ENCODE measurements at regions not wholly inside any gene's neighbourhood (a gene's known extent, or its start where the extent isn't known, plus 50 kb on each side); places are given as distances from the start of the nearest gene placed in this dataset.

DNA sequence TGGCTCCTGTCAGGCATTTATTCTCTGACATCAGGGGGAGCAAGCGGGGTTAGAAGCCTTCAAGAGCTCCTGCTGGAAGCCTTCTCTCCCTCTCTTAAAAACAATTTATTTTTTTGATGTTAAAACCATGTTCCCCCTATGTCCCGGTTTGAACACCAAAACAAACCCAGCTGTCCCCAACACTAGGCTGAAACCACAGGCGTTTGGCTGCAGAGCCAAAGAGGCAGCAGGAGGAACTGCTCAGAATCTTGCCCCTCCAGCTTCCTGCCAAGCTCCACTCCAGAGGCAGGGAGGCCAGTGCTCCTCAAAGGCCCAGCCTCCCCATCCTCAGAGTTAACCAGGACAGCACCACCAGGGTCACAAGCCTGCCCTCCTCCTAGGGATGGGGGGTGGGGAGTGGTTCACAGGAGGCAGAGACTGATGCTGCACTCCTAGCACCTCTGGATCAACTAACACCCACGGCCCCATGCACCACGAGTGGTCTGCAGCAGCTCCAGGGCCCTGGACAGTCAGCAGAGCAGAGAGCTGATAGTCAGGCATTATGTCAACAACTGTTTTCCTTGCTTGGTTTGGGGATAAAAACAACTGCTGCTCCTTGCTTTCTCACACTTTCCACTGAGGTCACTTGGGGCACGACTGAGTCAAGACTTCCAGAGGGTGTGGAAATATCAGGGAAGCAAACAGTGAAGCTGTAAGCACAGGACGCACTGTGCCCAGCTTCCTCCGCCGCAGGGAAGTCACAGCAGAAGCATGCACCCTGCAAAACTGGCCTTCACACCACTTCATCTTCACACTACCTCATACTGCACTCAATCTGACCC, 96.5 kb upstream of the ADRA1B start:
- Histone ChIP-seq H3K27ac (ENCODE audit: insufficient read depth, low read length, poor library complexity, severe bottlenecking) (no peak overlapping the region), H3K4me1 (ENCODE audit: control insufficient read depth, insufficient read depth, low read length, poor library complexity, severe bottlenecking) (no peaks in the 10 kb centered on the region), H3K36me3 (ENCODE audit: control insufficient read depth, insufficient read depth, low read length) (no peaks in the 10 kb centered on the region), H3K9me3 (ENCODE audit: control insufficient read depth in 2 of 2, low read length in 2 of 2) (no peaks in the 10 kb centered on the region), H3K4me3 (ENCODE audit: low read depth, low read length) (no peak overlapping the region), H3K27me3 (ENCODE audit: control insufficient read depth, insufficient read depth, low read length) (no peaks in the 10 kb centered on the region)
- DNase-seq (no peak), ATAC-seq (ENCODE audit: low read depth in 2 of 2) (no peak)
- no peaks in the 10 kb centered on the region for H3K4me1 Mint-ChIP-seq
- no peak overlapping the region for H3K4me3 Mint-ChIP-seq
- H3K27ac Mint-ChIP-seq: no peak overlapping the region
- no peaks in the 10 kb centered on the region for H3K36me3 Mint-ChIP-seq
- H3K27me3 Mint-ChIP-seq: no peaks in the 10 kb centered on the region
- H3K9me3 Mint-ChIP-seq: peaks cover 0 to 1% (median 0%) of the 10 kb centered on the region in 7 donors

GRCh38 chr5:159820692-159821091, 95.6 kb upstream of the ADRA1B start:
- ATAC-seq (ENCODE audit: low read depth in 2 of 2): no peak

GRCh38 chr5:159821461-159821940, 94.8 kb upstream of the ADRA1B start:
- H3K27me3 Mint-ChIP-seq: no peaks in the 10 kb centered on the region
- Histone ChIP-seq H3K36me3 (ENCODE audit: control insufficient read depth, insufficient read depth, low read length) (no peaks in the 10 kb centered on the region), H3K9me3 (ENCODE audit: control insufficient read depth in 2 of 2, low read length in 2 of 2) (no peaks in the 10 kb centered on the region), H3K27me3 (ENCODE audit: control insufficient read depth, insufficient read depth, low read length) (no peaks in the 10 kb centered on the region), H3K27ac (ENCODE audit: insufficient read depth, low read length, poor library complexity, severe bottlenecking) (no peak overlapping the region), H3K4me3 (ENCODE audit: low read depth, low read length) (no peak overlapping the region), H3K4me1 (ENCODE audit: control insufficient read depth, insufficient read depth, low read length, poor library complexity, severe bottlenecking) (no peaks in the 10 kb centered on the region)
- DNase-seq: no peak
- peaks cover 0 to 1% (median 0%) of the 10 kb centered on the region in 7 donors for H3K9me3 Mint-ChIP-seq
- H3K27ac Mint-ChIP-seq: no peak overlapping the region
- no peak overlapping the region for H3K4me3 Mint-ChIP-seq
- ATAC-seq (ENCODE audit: low read depth in 2 of 2): no peak
- H3K36me3 Mint-ChIP-seq: no peaks in the 10 kb centered on the region
- H3K4me1 Mint-ChIP-seq: no peaks in the 10 kb centered on the region

More at GRCh38 chr5:159820692-159821091, 95.6 kb upstream of the ADRA1B start:
- H3K4me1 Mint-ChIP-seq: no peaks in the 10 kb centered on the region
- H3K9me3 Mint-ChIP-seq: peaks cover 0 to 1% (median 0%) of the 10 kb centered on the region in 7 donors
- no peaks in the 10 kb centered on the region for H3K27me3 ChIP-seq (ENCODE audit: control insufficient read depth, insufficient read depth, low read length)
- DNase-seq: no peak
- no peak overlapping the region for H3K4me3 ChIP-seq (ENCODE audit: low read depth, low read length)
- no peaks in the 10 kb centered on the region for H3K9me3 ChIP-seq (ENCODE audit: control insufficient read depth in 2 of 2, low read length in 2 of 2)
- H3K36me3 Mint-ChIP-seq: no peaks in the 10 kb centered on the region
- no peak overlapping the region for H3K27ac Mint-ChIP-seq
- no peaks in the 10 kb centered on the region for H3K36me3 ChIP-seq (ENCODE audit: control insufficient read depth, insufficient read depth, low read length)
- H3K4me3 Mint-ChIP-seq: no peak overlapping the region
- H3K27ac ChIP-seq (ENCODE audit: insufficient read depth, low read length, poor library complexity, severe bottlenecking): no peak overlapping the region
- H3K27me3 Mint-ChIP-seq: no peaks in the 10 kb centered on the region
- no peaks in the 10 kb centered on the region for H3K4me1 ChIP-seq (ENCODE audit: control insufficient read depth, insufficient read depth, low read length, poor library complexity, severe bottlenecking)

DNA sequence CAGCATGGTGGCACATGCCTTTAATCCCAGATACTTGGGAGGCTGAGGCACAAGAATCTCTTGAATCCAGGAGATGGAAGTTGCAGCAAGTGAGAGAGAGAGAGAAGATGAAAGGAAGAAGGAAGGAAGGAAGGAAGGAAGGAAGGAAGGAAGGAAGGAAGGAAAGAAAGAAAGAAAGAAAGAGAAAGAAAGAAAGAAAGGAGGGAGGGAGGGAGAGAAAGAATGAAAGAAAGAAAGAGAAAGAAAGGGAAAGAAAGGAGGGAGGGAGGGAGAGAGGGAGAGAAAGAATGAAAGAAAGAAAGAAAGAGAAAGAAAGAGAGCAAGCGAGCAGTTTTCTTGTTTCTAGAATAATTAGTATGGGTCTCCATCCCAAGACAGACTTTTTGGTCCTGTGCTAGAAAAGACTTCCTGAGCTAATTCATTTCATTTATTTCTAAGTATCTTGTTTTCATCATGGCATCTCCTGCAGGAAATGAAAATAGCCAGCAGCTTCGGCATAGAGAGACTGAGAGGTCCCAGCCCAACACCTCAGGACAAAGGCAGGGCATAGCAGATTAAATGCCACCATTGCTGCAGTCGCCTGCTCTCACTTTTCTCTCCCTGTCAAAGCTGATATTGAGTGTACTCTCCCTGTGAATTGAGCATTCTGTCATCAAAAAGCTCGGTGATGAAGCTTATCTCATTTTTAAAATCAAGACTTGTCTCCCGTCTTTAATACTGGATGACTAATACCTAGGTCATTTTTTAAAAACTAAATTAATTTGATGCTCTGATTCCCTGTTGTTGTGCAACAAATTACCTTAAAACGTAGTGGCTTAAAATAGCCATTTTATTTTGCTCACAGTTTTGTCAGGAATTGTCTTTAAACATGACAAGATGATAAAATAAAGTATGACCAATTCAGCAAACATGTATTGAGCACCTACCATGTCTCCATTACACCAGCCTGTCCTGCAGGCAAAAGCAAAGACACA, 91.8 kb upstream of the ADRA1B start:
- Mint-ChIP-seq H3K27ac (no peak overlapping the region), H3K36me3 (no peaks in the 10 kb centered on the region), H3K4me1 (no peaks in the 10 kb centered on the region), H3K27me3 (no peaks in the 10 kb centered on the region), H3K9me3 (peaks cover 0 to 2% (median 0%) of the 10 kb centered on the region in 7 donors), H3K4me3 (no peak overlapping the region)
- Histone ChIP-seq H3K27ac (ENCODE audit: insufficient read depth, low read length, poor library complexity, severe bottlenecking) (no peak overlapping the region), H3K27me3 (ENCODE audit: control insufficient read depth, insufficient read depth, low read length) (no peaks in the 10 kb centered on the region), H3K4me3 (ENCODE audit: low read depth, low read length) (no peak overlapping the region), H3K4me1 (ENCODE audit: control insufficient read depth, insufficient read depth, low read length, poor library complexity, severe bottlenecking) (no peaks in the 10 kb centered on the region), H3K36me3 (ENCODE audit: control insufficient read depth, insufficient read depth, low read length) (no peaks in the 10 kb centered on the region), H3K9me3 (ENCODE audit: control insufficient read depth in 2 of 2, low read length in 2 of 2) (no peaks in the 10 kb centered on the region)
- ATAC-seq (ENCODE audit: low read depth in 2 of 2) (no peak), DNase-seq (no peak)

- H3K27me3 ChIP-seq (ENCODE audit: control insufficient read depth, insufficient read depth, low read length): no peaks in the 10 kb centered on the region
- no peaks in the 10 kb centered on the region for H3K36me3 ChIP-seq (ENCODE audit: control insufficient read depth, insufficient read depth, low read length)
Observed at GRCh38 chr5:159825551-159826051, 90.7 kb upstream of the ADRA1B start.

DNA sequence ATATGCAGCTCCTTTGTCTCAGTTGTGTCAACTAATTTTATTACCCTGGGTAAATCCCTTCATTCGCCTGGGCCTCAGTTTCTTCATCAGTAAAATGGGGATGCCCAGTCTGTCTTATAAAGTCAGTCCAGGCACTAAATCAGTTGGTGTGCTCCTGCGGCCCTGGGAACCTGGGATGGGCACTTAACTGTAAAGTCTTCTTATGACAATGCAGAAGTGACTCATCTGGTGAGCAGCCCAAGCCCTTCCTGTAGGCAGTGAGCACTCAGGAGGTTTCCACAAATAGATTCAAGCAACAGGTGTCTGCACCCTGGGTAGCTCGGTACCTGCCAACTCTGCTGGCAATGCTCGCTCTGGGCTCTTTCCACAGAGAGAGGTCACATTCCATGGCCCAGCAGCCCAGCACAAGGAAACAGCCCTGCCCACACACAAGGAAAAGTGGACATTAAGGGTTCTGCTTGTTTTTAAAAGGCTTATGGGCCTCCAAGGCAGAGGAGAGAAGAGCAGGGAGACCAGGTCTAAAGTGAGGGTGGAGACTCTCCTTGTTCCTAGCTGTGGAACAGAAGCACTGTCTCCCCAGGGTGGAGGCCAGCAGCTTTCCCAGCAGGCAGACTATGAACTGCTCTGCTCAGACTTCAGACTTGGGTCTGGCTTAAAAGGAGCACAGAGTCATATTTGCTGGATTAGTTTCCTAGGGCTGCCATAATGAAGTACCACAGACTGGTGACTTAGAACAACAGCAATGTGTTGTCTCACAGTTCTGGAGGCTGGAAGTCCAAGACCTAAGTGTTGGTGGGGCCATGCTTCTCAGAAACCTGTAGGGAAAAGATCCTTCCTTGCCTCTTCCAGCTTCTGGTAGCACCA, 89.7 kb upstream of the ADRA1B start:
- no peaks in the 10 kb centered on the region for H3K36me3 Mint-ChIP-seq
- H3K27ac ChIP-seq (ENCODE audit: insufficient read depth, low read length, poor library complexity, severe bottlenecking): no peak overlapping the region
- no peaks in the 10 kb centered on the region for H3K36me3 ChIP-seq (ENCODE audit: control insufficient read depth, insufficient read depth, low read length)

More at GRCh38 chr5:159825551-159826051, 90.7 kb upstream of the ADRA1B start:
- Mint-ChIP-seq H3K36me3 (no peaks in the 10 kb centered on the region), H3K27ac (no peak overlapping the region), H3K4me1 (no peaks in the 10 kb centered on the region), H3K9me3 (peaks cover 0 to 2% (median 0%) of the 10 kb centered on the region in 7 donors), H3K27me3 (no peaks in the 10 kb centered on the region), H3K4me3 (no peak overlapping the region)
- H3K4me1 ChIP-seq (ENCODE audit: control insufficient read depth, insufficient read depth, low read length, poor library complexity, severe bottlenecking): no peaks in the 10 kb centered on the region
- H3K4me3 ChIP-seq (ENCODE audit: low read depth, low read length): no peak overlapping the region
- no peaks in the 10 kb centered on the region for H3K9me3 ChIP-seq (ENCODE audit: control insufficient read depth in 2 of 2, low read length in 2 of 2)
- ATAC-seq (ENCODE audit: low read depth in 2 of 2): no peak
- H3K27ac ChIP-seq (ENCODE audit: insufficient read depth, low read length, poor library complexity, severe bottlenecking): no peak overlapping the region
- no peak for DNase-seq

DNA sequence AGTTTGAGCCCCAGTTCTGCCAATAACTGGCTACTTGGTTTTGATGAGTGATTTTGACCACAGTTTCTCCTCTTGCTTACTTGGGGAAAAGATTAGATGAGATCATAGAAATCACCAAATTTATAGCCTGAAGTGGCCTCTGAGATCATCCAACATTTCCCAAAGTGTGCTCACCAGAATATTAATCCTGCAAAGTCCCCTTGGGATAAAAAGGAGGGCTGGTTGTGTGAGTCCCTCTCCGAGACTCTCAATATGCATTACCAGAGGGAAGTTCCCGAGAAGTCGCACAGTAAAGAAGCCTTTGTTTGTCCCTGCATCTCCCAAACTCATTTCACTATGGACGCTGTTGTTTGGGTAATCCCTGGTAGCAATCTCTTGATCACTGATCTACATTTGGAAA, 88.4 kb upstream of the ADRA1B start:
- H3K27ac ChIP-seq (ENCODE audit: insufficient read depth, low read length, poor library complexity, severe bottlenecking): no peak overlapping the region
- H3K9me3 ChIP-seq (ENCODE audit: control insufficient read depth in 2 of 2, low read length in 2 of 2): no peaks in the 10 kb centered on the region
- Mint-ChIP-seq H3K27ac (no peak overlapping the region), H3K27me3 (no peaks in the 10 kb centered on the region), H3K4me1 (no peaks in the 10 kb centered on the region), H3K9me3 (peaks cover 0 to 2% (median 0%) of the 10 kb centered on the region in 7 donors), H3K36me3 (no peaks in the 10 kb centered on the region), H3K4me3 (no peak overlapping the region)
- H3K4me3 ChIP-seq (ENCODE audit: low read depth, low read length): no peak overlapping the region
- no peak for ATAC-seq (ENCODE audit: low read depth in 2 of 2)
- H3K27me3 ChIP-seq (ENCODE audit: control insufficient read depth, insufficient read depth, low read length): peaks cover 4% of the 10 kb centered on the region
- H3K36me3 ChIP-seq (ENCODE audit: control insufficient read depth, insufficient read depth, low read length): no peaks in the 10 kb centered on the region
- H3K4me1 ChIP-seq (ENCODE audit: control insufficient read depth, insufficient read depth, low read length, poor library complexity, severe bottlenecking): no peaks in the 10 kb centered on the region
- no peak for DNase-seq

More for the DNA sequence above, 89.7 kb upstream of the ADRA1B start:
- Mint-ChIP-seq H3K4me1 (no peaks in the 10 kb centered on the region), H3K27ac (no peak overlapping the region), H3K4me3 (no peak overlapping the region), H3K27me3 (no peaks in the 10 kb centered on the region), H3K9me3 (peaks cover 0 to 2% (median 0%) of the 10 kb centered on the region in 7 donors)
- H3K4me3 ChIP-seq (ENCODE audit: low read depth, low read length): no peak overlapping the region
- peaks cover 4% of the 10 kb centered on the region for H3K27me3 ChIP-seq (ENCODE audit: control insufficient read depth, insufficient read depth, low read length)
- DNase-seq (peak in 1 of 3 donors; percentile 47), ATAC-seq (ENCODE audit: low read depth in 2 of 2) (no peak)
- no peaks in the 10 kb centered on the region for H3K9me3 ChIP-seq (ENCODE audit: control insufficient read depth in 2 of 2, low read length in 2 of 2)
- H3K4me1 ChIP-seq (ENCODE audit: control insufficient read depth, insufficient read depth, low read length, poor library complexity, severe bottlenecking): no peaks in the 10 kb centered on the region

All from CD4-positive, CD25-positive, alpha-beta regulatory T cell (primary cell).